ENCODE measurements at regions not wholly inside any gene's neighbourhood (a gene's known extent, or its start where the extent isn't known, plus 50 kb on each side); places are given as distances from the start of the nearest gene placed in this dataset.

- no peak for DNase-seq (ENCODE audit: extremely low spot score)
- H3K27ac ChIP-seq (ENCODE audit: low read depth): no peak overlapping the region
- no peaks in the 10 kb centered on the region for H3K36me3 ChIP-seq (ENCODE audit: insufficient read depth)
- H3K4me1 ChIP-seq (ENCODE audit: insufficient read depth): no peaks in the 10 kb centered on the region
- H3K4me3 ChIP-seq (ENCODE audit: low read depth, low read length): no peak overlapping the region
- WGBS: 84% methylated on average over 3 of the region's 3 CpGs
Measured at GRCh38 chr16:52805559-52806168, 247.0 kb downstream of the CHD9NB start.

- 75% methylated on average over 4 of the region's 4 CpGs for WGBS
- Histone ChIP-seq H3K4me3 (ENCODE audit: low read depth, low read length) (no peak overlapping the region), H3K36me3 (ENCODE audit: insufficient read depth) (no peaks in the 10 kb centered on the region), H3K4me1 (ENCODE audit: insufficient read depth) (no peaks in the 10 kb centered on the region), H3K27ac (ENCODE audit: low read depth) (no peak overlapping the region)
- no peak for DNase-seq (ENCODE audit: extremely low spot score)
Measured at GRCh38 chr16:52800432-52800831, 252.3 kb downstream of the CHD9NB start.

GRCh38 chr16:52799149-52799548 lies 252.2 kb upstream of the TOX3 start:
- WGBS: 91% methylated on average over 2 of the region's 2 CpGs
- H3K4me1 ChIP-seq (ENCODE audit: insufficient read depth): no peaks in the 10 kb centered on the region
- no peak overlapping the region for H3K4me3 ChIP-seq (ENCODE audit: low read depth, low read length)
- no peak overlapping the region for H3K27ac ChIP-seq (ENCODE audit: low read depth)
- no peaks in the 10 kb centered on the region for H3K36me3 ChIP-seq (ENCODE audit: insufficient read depth)
- no peak for DNase-seq (ENCODE audit: extremely low spot score)

DNA sequence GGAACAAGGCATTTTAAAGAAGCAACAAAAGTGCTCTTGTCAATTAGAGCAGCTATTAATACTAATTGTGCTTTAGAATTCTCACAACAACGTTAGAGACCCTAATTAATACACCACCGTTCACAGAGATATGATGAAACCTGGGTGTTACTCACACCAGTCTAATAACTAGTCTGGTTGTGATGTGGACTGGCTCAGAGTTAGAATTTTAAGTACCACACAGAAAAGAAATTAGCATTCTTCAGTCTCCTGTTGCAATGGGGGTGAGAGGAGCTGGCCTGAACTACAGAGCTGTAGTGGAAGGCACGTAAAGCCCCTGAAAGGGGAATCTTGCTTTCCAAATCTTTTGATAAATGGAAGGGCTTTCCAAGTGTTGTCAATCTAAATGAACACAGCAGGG lies 240.8 kb upstream of the TOX3 start:
- no peaks in the 10 kb centered on the region for H3K36me3 ChIP-seq (ENCODE audit: insufficient read depth)
- WGBS: 53% methylated on average over 3 of the region's 3 CpGs
- H3K4me3 ChIP-seq (ENCODE audit: low read depth, low read length): no peak overlapping the region
- no peak overlapping the region for H3K27ac ChIP-seq (ENCODE audit: low read depth)
- no peaks in the 10 kb centered on the region for H3K4me1 ChIP-seq (ENCODE audit: insufficient read depth)
- no peak for DNase-seq (ENCODE audit: extremely low spot score)

DNA sequence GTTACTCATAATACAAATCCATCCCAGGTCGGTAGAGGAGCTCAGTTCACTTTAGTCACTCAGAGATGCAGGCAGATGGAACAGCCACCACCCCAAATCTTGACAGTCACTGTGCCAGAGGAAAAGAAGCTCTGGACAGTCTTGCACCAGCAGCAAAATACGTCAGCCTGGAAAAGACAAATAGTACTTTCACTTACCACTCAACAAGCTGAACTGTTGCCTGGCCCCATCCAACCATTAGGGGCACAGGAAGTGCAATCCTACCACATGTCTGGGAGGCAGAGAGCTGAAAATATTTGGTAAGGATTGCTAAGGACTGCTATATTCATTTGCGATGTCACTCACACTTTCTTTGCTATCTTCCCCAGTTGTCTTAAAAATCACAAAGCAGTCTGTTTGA lies 239.1 kb upstream of the TOX3 start:
- 48% methylated on average over 3 of the region's 3 CpGs for WGBS
- Histone ChIP-seq H3K4me3 (ENCODE audit: low read depth, low read length) (no peak overlapping the region), H3K27ac (ENCODE audit: low read depth) (no peak overlapping the region)

DNA sequence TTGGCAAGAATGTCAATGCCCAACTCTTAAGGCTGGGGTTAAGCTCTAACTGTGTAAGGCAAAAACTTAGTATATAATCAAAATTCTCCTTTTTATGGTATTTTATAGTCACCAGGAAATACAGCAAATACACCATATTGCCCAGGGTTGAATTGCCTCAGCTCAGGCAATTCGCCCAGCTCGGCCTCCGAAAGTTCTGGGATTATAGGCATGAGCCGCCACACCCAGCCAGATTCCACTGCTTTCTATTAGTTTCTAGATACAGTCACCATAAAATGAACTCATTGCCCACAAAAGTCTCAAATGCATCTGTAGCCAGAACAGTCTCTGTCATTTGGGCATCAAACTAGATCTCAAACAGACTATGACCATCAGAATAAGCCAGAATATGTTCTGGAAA lies 238.7 kb upstream of the TOX3 start:
- DNase-seq (ENCODE audit: extremely low spot score): no peak
- 79% methylated on average over 4 of the region's 4 CpGs for WGBS
- no peak overlapping the region for H3K27ac ChIP-seq (ENCODE audit: low read depth)

More for the DNA sequence above, 239.1 kb upstream of the TOX3 start:
- no peaks in the 10 kb centered on the region for H3K4me1 ChIP-seq (ENCODE audit: insufficient read depth)
- DNase-seq (ENCODE audit: extremely low spot score): no peak
- no peaks in the 10 kb centered on the region for H3K36me3 ChIP-seq (ENCODE audit: insufficient read depth)

DNA sequence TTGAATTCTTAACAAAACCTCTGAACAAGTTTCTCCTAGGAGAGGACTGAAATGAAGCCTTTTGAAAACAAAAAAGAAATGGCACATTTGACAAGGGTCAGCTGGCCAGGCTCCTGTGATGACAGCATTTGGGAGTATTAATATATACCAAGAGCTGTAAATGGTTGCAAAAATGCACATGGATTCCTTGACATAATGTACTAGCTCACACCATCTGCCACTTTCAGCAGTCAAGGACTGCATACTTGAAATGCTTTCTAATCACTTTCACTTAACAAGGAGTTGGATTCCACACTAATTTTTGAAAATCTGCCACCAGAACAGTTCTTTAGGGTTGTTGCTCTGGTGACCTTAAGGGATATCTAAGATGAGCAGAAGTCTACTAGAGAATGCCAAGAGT lies 236.7 kb upstream of the TOX3 start:
- Histone ChIP-seq H3K27ac (ENCODE audit: low read depth) (no peak overlapping the region), H3K4me1 (ENCODE audit: insufficient read depth) (no peaks in the 10 kb centered on the region), H3K36me3 (ENCODE audit: insufficient read depth) (no peaks in the 10 kb centered on the region), H3K4me3 (ENCODE audit: low read depth, low read length) (no peak overlapping the region)
- no peak for DNase-seq (ENCODE audit: extremely low spot score)

More for the DNA sequence above, 238.7 kb upstream of the TOX3 start:
- Histone ChIP-seq H3K4me3 (ENCODE audit: low read depth, low read length) (no peak overlapping the region), H3K36me3 (ENCODE audit: insufficient read depth) (no peaks in the 10 kb centered on the region), H3K4me1 (ENCODE audit: insufficient read depth) (no peaks in the 10 kb centered on the region)

DNA sequence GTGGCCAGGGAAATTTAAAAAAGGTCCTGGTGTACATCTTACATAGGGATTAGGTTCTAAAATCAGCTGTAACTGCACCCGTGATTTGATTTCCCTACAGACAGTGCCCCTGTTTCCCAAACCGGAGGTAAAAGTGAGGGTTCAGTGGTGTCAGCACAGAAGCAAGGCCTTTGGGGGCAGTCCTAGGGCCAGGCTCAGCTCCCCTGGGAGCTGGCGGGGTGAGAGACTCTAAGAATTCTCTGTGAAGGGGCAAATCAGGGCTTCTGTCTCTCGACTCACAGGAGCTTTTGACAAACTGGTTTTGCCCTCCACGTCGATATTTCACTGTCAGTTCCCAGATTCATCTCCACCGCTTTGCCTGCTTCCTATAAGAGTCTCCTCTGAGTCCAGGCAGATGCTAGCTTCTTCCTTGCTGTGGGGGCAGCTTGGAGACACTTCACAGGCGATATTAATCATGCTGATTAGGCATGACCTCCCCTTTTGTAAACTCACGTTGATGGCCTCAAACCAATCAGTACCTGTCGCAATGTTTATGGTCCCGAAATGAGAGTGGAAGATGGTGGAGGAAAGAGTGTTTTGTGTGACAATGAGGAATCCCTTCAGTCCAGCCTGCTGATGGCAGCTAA lies 234.2 kb upstream of the TOX3 start:
- WGBS: 69% methylated on average over 11 of the region's 11 CpGs
- no peaks in the 10 kb centered on the region for H3K4me1 ChIP-seq (ENCODE audit: insufficient read depth)
- no peak overlapping the region for H3K4me3 ChIP-seq (ENCODE audit: low read depth, low read length)
- no peak for DNase-seq (ENCODE audit: extremely low spot score)
- no peaks in the 10 kb centered on the region for H3K36me3 ChIP-seq (ENCODE audit: insufficient read depth)
- no peak overlapping the region for H3K27ac ChIP-seq (ENCODE audit: low read depth)

DNA sequence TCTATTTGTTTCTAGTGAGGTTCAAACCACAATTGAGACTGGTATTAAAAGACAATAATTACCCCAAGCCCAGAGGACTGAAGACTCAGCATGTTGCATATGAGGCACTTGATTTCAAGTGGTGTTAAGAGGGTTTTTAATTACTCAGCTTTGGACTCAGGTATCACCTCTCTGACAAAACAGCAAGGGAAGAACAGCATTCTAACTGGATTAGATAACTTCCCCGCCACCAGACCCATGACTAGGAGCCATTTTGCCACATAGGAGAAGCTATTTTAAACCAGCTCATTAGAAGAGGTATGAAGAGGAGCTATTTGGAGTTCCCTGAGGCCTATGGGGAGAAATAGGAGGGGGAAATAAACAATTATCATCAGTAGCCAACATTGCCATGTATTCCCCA lies 226.1 kb upstream of the TOX3 start:
- Histone ChIP-seq H3K27ac (ENCODE audit: low read depth) (no peak overlapping the region), H3K36me3 (ENCODE audit: insufficient read depth) (no peaks in the 10 kb centered on the region), H3K4me3 (ENCODE audit: low read depth, low read length) (no peak overlapping the region), H3K4me1 (ENCODE audit: insufficient read depth) (no peaks in the 10 kb centered on the region)
- no peak for DNase-seq (ENCODE audit: extremely low spot score)
- WGBS: 83% methylated on average over 1 of the region's 1 CpG

GRCh38 chr16:52770828-52771227 lies 223.9 kb upstream of the TOX3 start:
- DNase-seq (ENCODE audit: extremely low spot score): no peak
- WGBS: 89% methylated on average over 4 of the region's 4 CpGs
- H3K4me1 ChIP-seq (ENCODE audit: insufficient read depth): no peaks in the 10 kb centered on the region
- H3K4me3 ChIP-seq (ENCODE audit: low read depth, low read length): no peak overlapping the region
- no peak overlapping the region for H3K27ac ChIP-seq (ENCODE audit: low read depth)
- no peaks in the 10 kb centered on the region for H3K36me3 ChIP-seq (ENCODE audit: insufficient read depth)

- no peak for DNase-seq (ENCODE audit: extremely low spot score)
- Histone ChIP-seq H3K4me1 (ENCODE audit: insufficient read depth) (no peaks in the 10 kb centered on the region), H3K36me3 (ENCODE audit: insufficient read depth) (no peaks in the 10 kb centered on the region), H3K27ac (ENCODE audit: low read depth) (no peak overlapping the region), H3K4me3 (ENCODE audit: low read depth, low read length) (no peak overlapping the region)
- 92% methylated on average over 5 of the region's 5 CpGs for WGBS
Measured at GRCh38 chr16:52758473-52758855, 211.5 kb upstream of the TOX3 start.

- no peaks in the 10 kb centered on the region for H3K36me3 ChIP-seq (ENCODE audit: insufficient read depth)
- WGBS: 91% methylated on average over 10 of the region's 10 CpGs
- H3K27ac ChIP-seq (ENCODE audit: low read depth): no peak overlapping the region
- no peak overlapping the region for H3K4me3 ChIP-seq (ENCODE audit: low read depth, low read length)
- DNase-seq (ENCODE audit: extremely low spot score): no peak
- no peaks in the 10 kb centered on the region for H3K4me1 ChIP-seq (ENCODE audit: insufficient read depth)
Measured at GRCh38 chr16:52757746-52758472, 211.0 kb upstream of the TOX3 start.

DNA sequence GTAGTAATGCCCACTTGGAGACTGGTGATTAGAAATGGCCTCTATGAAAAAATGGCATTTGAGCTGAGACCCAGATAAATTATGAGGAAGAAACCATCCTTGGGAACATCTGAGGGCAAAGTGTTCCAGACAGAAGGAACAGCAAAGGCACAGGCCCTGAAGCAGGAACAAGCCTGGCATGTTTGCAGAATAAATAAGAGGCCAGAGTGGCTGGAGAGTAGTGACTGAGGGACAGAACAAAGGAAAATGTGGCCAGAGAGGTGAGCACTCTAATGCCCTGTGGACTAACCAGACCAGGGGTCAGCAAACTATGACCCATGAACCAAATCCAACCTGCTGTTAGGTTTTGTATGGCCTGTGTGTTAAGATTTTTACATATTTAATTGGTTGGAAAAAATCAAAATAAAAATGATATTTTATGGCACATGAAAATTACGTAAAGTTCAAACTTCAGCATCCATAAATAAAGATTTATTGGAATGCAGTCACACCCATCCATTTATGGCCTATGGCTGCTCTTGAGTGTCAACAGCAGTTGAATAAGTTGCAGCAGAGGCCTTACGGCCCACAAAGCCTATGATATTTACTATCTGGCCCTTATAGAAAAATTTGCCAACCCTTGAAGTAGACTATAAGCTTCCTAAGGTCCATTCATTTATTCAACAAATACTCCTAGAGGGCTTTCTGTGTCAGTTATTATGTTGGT lies 210.0 kb upstream of the TOX3 start:
- Histone ChIP-seq H3K4me3 (ENCODE audit: low read depth, low read length) (no peak overlapping the region), H3K4me1 (ENCODE audit: insufficient read depth) (no peaks in the 10 kb centered on the region), H3K36me3 (ENCODE audit: insufficient read depth) (no peaks in the 10 kb centered on the region), H3K27ac (ENCODE audit: low read depth) (no peak overlapping the region)
- DNase-seq (ENCODE audit: extremely low spot score): no peak
- 82% methylated on average over 2 of the region's 2 CpGs for WGBS

- H3K4me3 ChIP-seq (ENCODE audit: low read depth, low read length): no peak overlapping the region
- 64% methylated on average over 1 of the region's 1 CpG for WGBS
- DNase-seq (ENCODE audit: extremely low spot score): no peak
- no peaks in the 10 kb centered on the region for H3K4me1 ChIP-seq (ENCODE audit: insufficient read depth)
- H3K27ac ChIP-seq (ENCODE audit: low read depth): no peak overlapping the region
- H3K36me3 ChIP-seq (ENCODE audit: insufficient read depth): no peaks in the 10 kb centered on the region
Measured at GRCh38 chr16:52755396-52755795, 208.5 kb upstream of the TOX3 start.

Data from urinary bladder (tissue), 3 donors.